ENCODE measurements at regions not wholly inside any gene's neighbourhood (a gene's known extent, or its start where the extent isn't known, plus 50 kb on each side); places are given as distances from the start of the nearest gene placed in this dataset.

GRCh38 chr19:31500946-31501345 is 151.7 kb upstream of the TSHZ3 start:
- no peak for TF ChIP-seq CEBPB (IDR thresholded peaks at IDR 0.05)
- TF ChIP-seq TAF1 (IDR thresholded peaks at IDR 0.05; ENCODE audit: low read depth) = no peak
- no peak for TF ChIP-seq YY1 (IDR thresholded peaks at IDR 0.05; ENCODE audit: low read depth)
- TF ChIP-seq, protein P1, sequence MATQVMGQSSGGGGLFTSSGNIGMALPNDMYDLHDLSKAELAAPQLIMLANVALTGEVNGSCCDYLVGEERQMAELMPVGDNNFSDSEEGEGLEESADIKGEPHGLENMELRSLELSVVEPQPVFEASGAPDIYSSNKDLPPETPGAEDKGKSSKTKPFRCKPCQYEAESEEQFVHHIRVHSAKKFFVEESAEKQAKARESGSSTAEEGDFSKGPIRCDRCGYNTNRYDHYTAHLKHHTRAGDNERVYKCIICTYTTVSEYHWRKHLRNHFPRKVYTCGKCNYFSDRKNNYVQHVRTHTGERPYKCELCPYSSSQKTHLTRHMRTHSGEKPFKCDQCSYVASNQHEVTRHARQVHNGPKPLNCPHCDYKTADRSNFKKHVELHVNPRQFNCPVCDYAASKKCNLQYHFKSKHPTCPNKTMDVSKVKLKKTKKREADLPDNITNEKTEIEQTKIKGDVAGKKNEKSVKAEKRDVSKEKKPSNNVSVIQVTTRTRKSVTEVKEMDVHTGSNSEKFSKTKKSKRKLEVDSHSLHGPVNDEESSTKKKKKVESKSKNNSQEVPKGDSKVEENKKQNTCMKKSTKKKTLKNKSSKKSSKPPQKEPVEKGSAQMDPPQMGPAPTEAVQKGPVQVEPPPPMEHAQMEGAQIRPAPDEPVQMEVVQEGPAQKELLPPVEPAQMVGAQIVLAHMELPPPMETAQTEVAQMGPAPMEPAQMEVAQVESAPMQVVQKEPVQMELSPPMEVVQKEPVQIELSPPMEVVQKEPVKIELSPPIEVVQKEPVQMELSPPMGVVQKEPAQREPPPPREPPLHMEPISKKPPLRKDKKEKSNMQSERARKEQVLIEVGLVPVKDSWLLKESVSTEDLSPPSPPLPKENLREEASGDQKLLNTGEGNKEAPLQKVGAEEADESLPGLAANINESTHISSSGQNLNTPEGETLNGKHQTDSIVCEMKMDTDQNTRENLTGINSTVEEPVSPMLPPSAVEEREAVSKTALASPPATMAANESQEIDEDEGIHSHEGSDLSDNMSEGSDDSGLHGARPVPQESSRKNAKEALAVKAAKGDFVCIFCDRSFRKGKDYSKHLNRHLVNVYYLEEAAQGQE (IDR thresholded peaks at IDR 0.05; ENCODE audit: low read depth) = no peak
- TF ChIP-seq EP300 (IDR thresholded peaks at IDR 0.05; ENCODE audit: borderline replicate concordance) = no peak
- TF ChIP-seq RAD21 (IDR thresholded peaks at IDR 0.05; ENCODE audit: low read depth) = no peak
- TF ChIP-seq, protein P2, sequence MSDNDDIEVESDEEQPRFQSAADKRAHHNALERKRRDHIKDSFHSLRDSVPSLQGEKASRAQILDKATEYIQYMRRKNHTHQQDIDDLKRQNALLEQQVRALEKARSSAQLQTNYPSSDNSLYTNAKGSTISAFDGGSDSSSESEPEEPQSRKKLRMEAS (IDR thresholded peaks at IDR 0.05) = no peak
- TF ChIP-seq, protein P3, sequence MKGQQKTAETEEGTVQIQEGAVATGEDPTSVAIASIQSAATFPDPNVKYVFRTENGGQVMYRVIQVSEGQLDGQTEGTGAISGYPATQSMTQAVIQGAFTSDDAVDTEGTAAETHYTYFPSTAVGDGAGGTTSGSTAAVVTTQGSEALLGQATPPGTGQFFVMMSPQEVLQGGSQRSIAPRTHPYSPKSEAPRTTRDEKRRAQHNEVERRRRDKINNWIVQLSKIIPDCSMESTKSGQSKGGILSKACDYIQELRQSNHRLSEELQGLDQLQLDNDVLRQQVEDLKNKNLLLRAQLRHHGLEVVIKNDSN (IDR thresholded peaks at IDR 0.05) = no peak
- TF ChIP-seq CREB1 (IDR thresholded peaks at IDR 0.05; ENCODE audit: low read depth) = no peak
- TF ChIP-seq TEAD4 (IDR thresholded peaks at IDR 0.05) = no peak

Measured in Ishikawa (cell line).